Activated T-helper 1 cell treated with anti-CD3 and anti-CD28 coated beads, Interleukin-12 subunit alpha, Interleukin-12 subunit beta, Interleukin-2, Interleukin-4 antibody, amounts not matched to agents 30 ng/mL and 10 ng/mL and 1 ng/mL, durations not matched to agents 14 hours and 24 hours and 36 hours (primary cell): ENCODE measurements at regions not wholly inside any gene's neighbourhood (a gene's known extent, or its start where the extent isn't known, plus 50 kb on each side); places are given as distances from the start of the nearest gene placed in this dataset.

Experiments used
- DNase-seq: peaks from one replicate; pipeline ENCODE4 v3.0.0; 2021; ENCODE audit warnings: low spot score
- H3K27ac Mint-ChIP-seq: one replicate; pipeline ENCODE4 v1.8.0; 2021; ENCODE audit warnings: mild to moderate bottlenecking, mixed read lengths
- H3K27me3 Mint-ChIP-seq: one replicate; pipeline ENCODE4 v1.8.0; 2022; ENCODE audit warnings: mild to moderate bottlenecking, moderate library complexity, mixed read lengths; ENCODE audit not compliant: insufficient read depth
- H3K36me3 Mint-ChIP-seq: one replicate; pipeline ENCODE4 v1.8.0; 2021; ENCODE audit warnings: low read depth, mixed read lengths
- H3K4me1 Mint-ChIP-seq: one replicate; pipeline ENCODE4 v1.8.0; 2021; ENCODE audit warnings: low read depth, mixed read lengths
- H3K4me3 Mint-ChIP-seq: one replicate; pipeline ENCODE4 v1.8.0; 2021; ENCODE audit warnings: mild to moderate bottlenecking, moderate library complexity, mixed read lengths
- H3K9me3 Mint-ChIP-seq: one replicate; pipeline ENCODE4 v1.8.0; 2021; ENCODE audit warnings: mixed read lengths
- intact Hi-C: fragments of 100-400 bp; cut with micrococcal nuclease; formaldehyde crosslinking; loops from one replicate; pipeline ENCODE4 v1.15.1; 2024

DNA sequence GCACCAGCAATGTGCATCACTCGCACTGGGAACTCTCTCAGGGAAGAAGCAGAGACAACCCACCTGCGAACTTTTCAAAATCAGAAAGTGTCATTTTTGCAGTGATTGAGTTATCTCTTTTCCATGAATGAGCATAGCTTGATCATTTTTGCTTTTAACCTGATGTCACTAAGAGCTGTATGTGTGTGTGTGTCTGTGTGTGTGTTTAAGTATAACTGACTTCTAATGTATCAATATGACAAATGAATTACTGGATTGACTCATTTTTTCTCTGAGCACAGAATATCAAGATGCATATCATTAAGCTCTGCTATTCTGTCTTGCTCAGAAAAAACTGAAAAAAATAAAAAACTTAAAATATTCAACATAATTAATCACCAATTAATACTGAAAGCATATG lies 548.9 kb upstream of the MARCKS start:
- Mint-ChIP-seq H3K27me3 (peaks cover 3% of the 10 kb centered on the region), H3K27ac (no peak overlapping the region), H3K4me1 (no peaks in the 10 kb centered on the region), H3K4me3 (no peak overlapping the region), H3K9me3 (no peaks in the 10 kb centered on the region), H3K36me3 (no peaks in the 10 kb centered on the region)
- intact Hi-C loops, result loop anchor here (5.0 kb wide), 1 partner anchor 1126 kb away; no protein-coding TSS in a partner anchor
- DNase-seq, result no peak

DNA sequence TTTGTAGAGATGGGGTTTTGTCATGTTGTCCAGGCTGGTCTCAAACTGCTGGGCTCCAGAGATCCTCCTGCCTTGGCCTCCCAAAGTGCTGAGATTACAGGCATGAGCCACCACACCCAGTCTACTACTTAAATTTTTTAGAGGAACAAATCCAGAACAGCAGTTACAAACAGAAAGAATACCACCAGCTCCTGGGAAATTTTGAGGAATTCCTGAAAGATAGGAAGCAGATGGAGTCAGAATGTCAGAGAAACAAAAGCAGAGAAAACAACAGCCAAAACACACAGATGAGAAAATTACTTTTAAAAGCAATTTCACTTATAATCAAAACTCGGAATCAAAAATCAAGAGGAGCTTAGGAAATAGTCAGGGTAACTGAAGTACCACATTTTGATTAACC lies 543.3 kb upstream of the MARCKS start:
- Mint-ChIP-seq H3K9me3 (no peaks in the 10 kb centered on the region), H3K27me3 (peaks cover 3% of the 10 kb centered on the region), H3K36me3 (no peaks in the 10 kb centered on the region), H3K4me1 (no peaks in the 10 kb centered on the region), H3K4me3 (no peak overlapping the region), H3K27ac (no peak overlapping the region)
- intact Hi-C loops, result no loop called here
- DNase-seq, result no peak

DNA sequence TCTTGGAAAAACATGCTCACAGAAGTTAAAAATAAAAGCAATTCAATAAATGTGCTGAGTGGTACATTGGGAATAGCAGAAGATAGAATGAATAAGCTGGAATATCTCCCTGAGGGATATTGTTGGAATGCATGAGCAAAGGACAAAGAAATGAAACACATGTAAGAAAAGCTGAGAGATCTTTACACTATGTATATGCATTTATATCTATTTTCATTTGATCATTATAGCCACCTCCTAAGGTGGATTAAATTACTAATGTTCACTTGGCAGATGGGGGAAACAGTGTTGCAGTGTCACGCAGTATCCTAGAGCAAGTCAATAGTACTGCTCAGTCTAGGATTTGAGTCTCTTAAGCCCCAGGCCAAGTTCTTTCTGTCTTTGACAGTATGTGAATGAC lies 542.0 kb upstream of the MARCKS start:
- Mint-ChIP-seq H3K27ac (no peak overlapping the region), H3K4me1 (no peaks in the 10 kb centered on the region), H3K36me3 (no peaks in the 10 kb centered on the region), H3K27me3 (no peaks in the 10 kb centered on the region), H3K9me3 (no peaks in the 10 kb centered on the region), H3K4me3 (no peak overlapping the region)
- DNase-seq, result no peak
- intact Hi-C loops, result no loop called here

DNA sequence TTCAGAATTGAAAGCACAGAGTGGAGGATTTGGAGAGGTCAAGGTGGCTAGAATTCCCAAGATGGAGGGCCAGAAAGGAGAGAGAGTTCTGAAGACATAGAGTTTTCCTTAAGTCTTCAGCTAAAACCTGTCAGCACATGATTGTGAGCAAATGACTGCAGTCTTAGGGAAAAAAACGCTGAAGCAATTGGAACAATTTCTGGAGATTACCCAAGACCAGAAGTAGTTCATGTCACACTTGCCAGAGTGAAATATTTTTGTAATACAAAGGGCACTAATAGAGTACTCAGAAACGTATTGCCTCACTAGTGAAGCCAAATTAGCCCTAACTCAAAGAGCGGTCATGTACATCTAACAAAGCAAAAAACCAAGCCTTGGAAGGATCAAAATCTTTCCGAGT lies 541.3 kb upstream of the MARCKS start:
- no peak for DNase-seq
- H3K27me3 Mint-ChIP-seq, result no peaks in the 10 kb centered on the region
- H3K36me3 Mint-ChIP-seq, result no peaks in the 10 kb centered on the region
- intact Hi-C loops, result no loop called here
- no peak overlapping the region for H3K27ac Mint-ChIP-seq
- no peaks in the 10 kb centered on the region for H3K4me1 Mint-ChIP-seq
- H3K4me3 Mint-ChIP-seq, result no peak overlapping the region
- H3K9me3 Mint-ChIP-seq, result no peaks in the 10 kb centered on the region

DNA sequence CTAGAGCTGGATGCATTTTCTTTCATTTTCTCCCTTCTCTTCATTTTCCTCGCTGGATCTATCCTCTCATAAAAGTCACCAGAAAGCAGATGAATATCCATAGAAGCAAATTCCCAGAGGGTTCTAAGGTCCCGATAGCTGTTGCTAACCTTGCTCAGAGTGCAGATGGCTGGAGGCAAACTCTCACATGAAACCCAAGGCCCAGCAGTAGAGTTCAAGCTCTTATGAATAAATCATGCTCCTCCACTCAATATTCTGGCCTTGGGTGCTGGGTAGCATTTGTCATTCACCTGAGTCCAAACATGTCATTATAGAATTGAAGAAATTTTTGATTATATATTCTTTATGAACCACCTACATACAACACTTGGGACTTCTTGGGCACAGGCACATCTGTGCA lies 539.7 kb upstream of the MARCKS start:
- no peak for DNase-seq
- Mint-ChIP-seq H3K9me3 (no peaks in the 10 kb centered on the region), H3K36me3 (no peaks in the 10 kb centered on the region), H3K27ac (no peak overlapping the region), H3K4me1 (no peaks in the 10 kb centered on the region), H3K4me3 (no peak overlapping the region), H3K27me3 (no peaks in the 10 kb centered on the region)
- intact Hi-C loops, result no loop called here

DNA sequence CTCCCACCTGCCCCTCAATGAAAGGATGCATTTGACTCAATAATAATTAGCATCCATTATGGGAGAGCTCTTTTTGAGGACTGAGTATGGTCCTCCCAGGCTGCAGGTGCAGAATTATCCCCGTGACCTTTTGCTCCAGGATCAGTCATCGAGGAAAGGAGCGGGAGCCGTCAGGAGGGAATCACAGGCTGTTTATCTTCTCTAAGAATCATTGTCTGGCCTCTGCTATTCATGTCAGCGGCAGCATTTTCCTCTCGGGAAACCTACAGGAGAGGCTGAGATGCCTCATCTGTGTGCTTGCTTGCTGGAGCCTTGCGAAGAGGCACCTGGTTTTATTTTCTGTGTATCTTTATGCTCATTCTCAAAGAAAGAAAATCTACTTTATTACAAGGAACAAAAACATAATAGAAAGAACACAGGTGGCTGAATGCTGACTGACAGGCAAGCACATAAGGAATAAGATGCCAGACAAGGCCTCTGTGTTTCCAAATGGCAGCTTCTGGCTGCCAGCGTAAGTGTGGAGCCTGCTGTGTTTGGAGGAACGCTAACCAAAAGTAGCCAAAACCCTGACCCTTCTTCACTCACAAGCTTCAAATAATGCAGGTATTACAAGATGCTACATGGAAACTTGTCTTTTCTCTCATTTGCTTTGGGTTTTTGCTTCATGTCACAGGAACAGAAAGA lies 539.1 kb upstream of the MARCKS start:
- intact Hi-C loops, result no loop called here
- Mint-ChIP-seq H3K27ac (no peak overlapping the region), H3K9me3 (no peaks in the 10 kb centered on the region), H3K4me1 (no peaks in the 10 kb centered on the region), H3K36me3 (no peaks in the 10 kb centered on the region), H3K4me3 (no peak overlapping the region), H3K27me3 (no peaks in the 10 kb centered on the region)
- DNase-seq, result no peak

DNA sequence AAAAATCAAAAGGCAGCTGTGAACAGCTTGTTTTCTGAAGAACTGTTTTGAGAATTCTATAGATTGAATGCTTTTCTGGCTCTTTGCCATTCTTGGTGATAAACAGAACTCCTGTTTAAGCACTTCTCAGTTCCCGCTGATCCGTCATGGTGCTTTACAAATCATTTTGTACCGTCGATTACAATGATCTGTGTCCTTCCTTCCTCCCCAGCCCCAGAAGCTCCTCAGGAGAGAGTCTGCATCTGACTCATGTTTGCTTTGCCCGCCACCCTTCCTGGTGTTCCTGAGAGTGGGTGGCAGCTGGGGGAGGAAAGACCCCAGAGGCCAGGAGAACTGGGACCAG lies 538.6 kb upstream of the MARCKS start:
- H3K36me3 Mint-ChIP-seq, result no peaks in the 10 kb centered on the region
- no peaks in the 10 kb centered on the region for H3K27me3 Mint-ChIP-seq
- intact Hi-C loops, result no loop called here
- no peak overlapping the region for H3K4me3 Mint-ChIP-seq
- H3K27ac Mint-ChIP-seq, result no peak overlapping the region
- H3K9me3 Mint-ChIP-seq, result no peaks in the 10 kb centered on the region
- no peak for DNase-seq
- H3K4me1 Mint-ChIP-seq, result no peaks in the 10 kb centered on the region

DNA sequence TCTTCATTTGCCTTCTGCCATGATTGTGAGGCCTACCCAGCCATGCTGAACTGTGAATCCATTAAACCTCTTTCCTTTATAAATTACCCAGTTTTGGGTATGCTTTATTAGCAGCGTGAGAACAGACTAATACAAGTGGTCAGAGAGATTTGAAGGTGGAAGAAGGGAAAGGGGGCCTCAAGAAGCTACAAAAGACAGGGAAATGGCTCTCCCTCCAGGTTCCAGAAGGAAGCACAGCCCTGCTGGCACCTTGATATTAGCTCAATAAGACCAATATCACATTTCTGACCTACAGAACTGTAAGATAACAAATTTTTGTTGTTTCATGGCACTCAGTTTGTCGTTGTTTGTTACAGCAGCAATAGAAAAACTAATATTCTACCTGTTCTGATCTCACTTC lies 536.5 kb upstream of the MARCKS start:
- Mint-ChIP-seq H3K27me3 (no peaks in the 10 kb centered on the region), H3K27ac (no peak overlapping the region), H3K4me3 (no peak overlapping the region), H3K36me3 (no peaks in the 10 kb centered on the region), H3K4me1 (no peaks in the 10 kb centered on the region), H3K9me3 (no peaks in the 10 kb centered on the region)
- intact Hi-C loops, result no loop called here
- no peak for DNase-seq

DNA sequence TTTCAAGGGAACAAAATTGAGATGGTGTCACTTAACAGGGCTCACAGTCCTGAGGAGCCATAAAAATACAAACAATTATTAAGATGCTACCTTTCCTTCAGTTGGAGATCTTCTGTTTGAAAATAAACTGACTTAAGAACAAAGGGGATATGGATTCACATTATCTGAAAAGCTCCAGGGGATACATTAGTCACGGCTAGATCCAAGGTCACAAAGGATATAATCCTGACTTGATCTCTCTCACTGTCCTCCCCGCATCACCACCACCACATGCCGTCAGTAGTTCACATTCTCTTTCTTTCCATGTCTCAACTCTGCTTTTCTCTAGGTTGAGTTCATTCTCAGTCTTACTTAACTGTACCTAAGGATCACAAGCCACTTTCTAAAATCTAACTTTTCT lies 530.4 kb upstream of the MARCKS start:
- H3K27me3 Mint-ChIP-seq, result no peaks in the 10 kb centered on the region
- H3K27ac Mint-ChIP-seq, result no peak overlapping the region
- no peaks in the 10 kb centered on the region for H3K4me1 Mint-ChIP-seq
- no peaks in the 10 kb centered on the region for H3K36me3 Mint-ChIP-seq
- no peak overlapping the region for H3K4me3 Mint-ChIP-seq
- no peaks in the 10 kb centered on the region for H3K9me3 Mint-ChIP-seq
- no peak for DNase-seq
- intact Hi-C loops, result no loop called here

DNA sequence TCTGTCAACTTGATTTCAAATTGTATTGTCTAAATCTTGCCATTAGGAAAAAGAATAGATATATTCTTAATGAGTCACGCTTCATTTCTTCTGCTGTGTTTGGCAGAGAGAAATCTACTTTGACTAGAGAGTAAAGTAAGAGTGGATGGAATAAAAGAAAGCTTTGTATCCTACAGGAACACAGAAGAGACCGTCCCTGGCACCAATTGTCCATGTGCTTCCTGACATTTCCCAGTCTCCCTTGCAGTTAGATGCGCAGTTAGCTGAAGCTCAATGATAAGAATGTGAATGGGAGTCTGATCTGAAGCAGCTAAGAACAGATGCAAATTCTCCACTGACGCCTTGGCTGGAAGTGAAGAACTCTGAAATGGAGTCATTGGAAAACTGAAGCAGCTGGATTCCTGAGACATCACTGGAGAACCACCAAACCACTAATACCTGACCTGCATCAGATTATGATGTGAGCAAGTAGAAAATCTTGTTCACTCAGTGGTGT lies 528.2 kb upstream of the MARCKS start:
- Mint-ChIP-seq H3K4me3 (no peak overlapping the region), H3K36me3 (no peaks in the 10 kb centered on the region), H3K27ac (no peak overlapping the region), H3K27me3 (no peaks in the 10 kb centered on the region), H3K9me3 (peaks cover 3% of the 10 kb centered on the region), H3K4me1 (no peaks in the 10 kb centered on the region)
- no peak for DNase-seq
- intact Hi-C loops, result no loop called here

DNA sequence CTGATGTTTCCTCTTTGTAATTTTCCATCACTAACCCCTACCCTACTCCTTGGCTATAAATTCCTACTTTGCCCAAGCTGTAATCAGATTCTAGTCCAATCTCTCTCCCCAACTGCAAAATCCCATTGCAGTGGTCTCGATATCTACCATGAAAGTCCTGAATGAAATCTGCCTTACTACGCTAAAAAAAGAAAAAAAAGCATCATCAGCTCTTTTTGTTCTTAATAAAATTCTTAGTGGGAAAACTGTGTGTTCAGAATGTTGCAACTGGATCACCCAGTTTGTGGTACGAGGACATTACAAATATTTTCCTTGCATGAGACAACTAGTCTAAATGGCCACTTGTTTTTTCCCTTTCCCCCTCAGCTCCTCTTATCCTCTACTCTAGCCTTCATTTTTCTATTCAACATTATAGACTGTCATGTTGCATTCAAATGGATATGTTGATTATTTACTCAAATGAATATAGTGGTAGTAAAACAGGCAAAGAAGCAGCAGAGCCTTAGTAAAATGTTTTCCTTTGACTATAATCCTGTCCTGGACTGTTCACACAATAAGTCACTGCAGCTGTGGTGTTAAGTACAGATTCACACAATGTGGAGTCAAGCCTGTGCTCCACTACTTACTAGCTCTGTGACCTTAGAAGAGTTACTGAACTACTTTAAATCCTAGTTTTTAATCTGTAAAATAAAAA lies 527.1 kb upstream of the MARCKS start:
- DNase-seq, result no peak
- no peaks in the 10 kb centered on the region for H3K36me3 Mint-ChIP-seq
- no peak overlapping the region for H3K27ac Mint-ChIP-seq
- no peaks in the 10 kb centered on the region for H3K27me3 Mint-ChIP-seq
- H3K4me1 Mint-ChIP-seq, result no peaks in the 10 kb centered on the region
- H3K4me3 Mint-ChIP-seq, result no peak overlapping the region
- peaks cover 3% of the 10 kb centered on the region for H3K9me3 Mint-ChIP-seq
- intact Hi-C loops, result no loop called here

DNA sequence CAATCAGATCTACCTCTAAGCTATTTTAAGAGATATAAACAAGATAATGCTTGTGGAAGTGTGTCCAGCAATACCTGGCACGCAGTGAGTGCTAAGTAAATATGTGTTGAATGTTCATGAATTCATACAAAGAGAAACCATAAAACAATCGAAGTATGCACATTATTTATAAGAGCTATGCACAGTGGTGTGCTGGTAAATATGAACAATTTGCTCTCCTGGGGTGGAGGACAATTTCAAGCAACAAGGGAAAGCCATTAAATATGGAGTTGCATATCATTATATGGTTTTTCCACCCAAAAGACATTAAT lies 526.6 kb upstream of the MARCKS start:
- Mint-ChIP-seq H3K27me3 (no peaks in the 10 kb centered on the region), H3K4me1 (no peaks in the 10 kb centered on the region), H3K9me3 (peaks cover 3% of the 10 kb centered on the region), H3K4me3 (no peak overlapping the region), H3K27ac (no peak overlapping the region), H3K36me3 (no peaks in the 10 kb centered on the region)
- intact Hi-C loops, result no loop called here
- DNase-seq, result no peak

DNA sequence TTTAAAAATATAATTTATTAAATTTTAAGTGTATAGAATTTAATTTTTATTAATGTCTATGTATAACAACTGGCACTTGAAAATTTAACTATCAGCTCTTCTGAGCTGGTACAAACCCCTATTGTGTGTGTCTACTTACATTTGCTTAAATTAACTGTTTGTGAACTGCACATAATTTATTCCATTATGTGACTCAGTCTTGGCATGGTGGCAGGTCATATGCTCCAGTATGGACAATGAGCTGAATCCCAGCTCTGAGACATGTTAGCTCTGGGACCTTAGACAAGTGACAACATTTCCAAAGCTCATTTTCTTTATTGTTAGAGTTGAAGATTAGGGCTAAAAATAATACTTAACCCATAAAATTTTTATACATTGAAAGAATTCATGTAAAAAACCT lies 526.1 kb upstream of the MARCKS start:
- no peak overlapping the region for H3K27ac Mint-ChIP-seq
- peaks cover 3% of the 10 kb centered on the region for H3K9me3 Mint-ChIP-seq
- no peaks in the 10 kb centered on the region for H3K4me1 Mint-ChIP-seq
- H3K36me3 Mint-ChIP-seq, result no peaks in the 10 kb centered on the region
- no peaks in the 10 kb centered on the region for H3K27me3 Mint-ChIP-seq
- intact Hi-C loops, result no loop called here
- no peak overlapping the region for H3K4me3 Mint-ChIP-seq
- no peak for DNase-seq

DNA sequence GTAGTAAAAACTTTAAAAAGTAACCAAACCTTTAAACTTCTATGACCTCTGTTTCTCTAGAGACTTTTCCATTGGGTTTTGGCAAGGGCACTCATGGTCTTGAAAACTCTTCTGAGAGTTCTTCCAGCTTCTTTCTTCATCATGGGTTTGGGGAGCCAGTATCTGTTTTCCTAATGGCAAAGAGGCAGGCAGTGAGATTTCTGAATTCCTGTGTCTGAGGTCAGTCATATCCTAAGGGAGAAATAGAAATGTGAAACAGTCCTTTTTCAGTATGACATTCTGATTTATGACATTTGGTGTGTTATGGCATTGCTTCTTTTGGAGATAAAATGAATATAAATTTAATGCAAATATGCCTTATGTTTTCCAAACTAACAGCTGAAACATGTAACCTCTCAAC lies 518.5 kb upstream of the MARCKS start:
- no peak for DNase-seq
- Mint-ChIP-seq H3K27me3 (no peaks in the 10 kb centered on the region), H3K27ac (no peak overlapping the region), H3K4me3 (no peak overlapping the region), H3K9me3 (no peaks in the 10 kb centered on the region), H3K36me3 (no peaks in the 10 kb centered on the region), H3K4me1 (no peaks in the 10 kb centered on the region)
- intact Hi-C loops, result no loop called here
